ENCODE measurements at regions not wholly inside any gene's neighbourhood (a gene's known extent, or its start where the extent isn't known, plus 50 kb on each side); places are given as distances from the start of the nearest gene placed in this dataset.

DNA sequence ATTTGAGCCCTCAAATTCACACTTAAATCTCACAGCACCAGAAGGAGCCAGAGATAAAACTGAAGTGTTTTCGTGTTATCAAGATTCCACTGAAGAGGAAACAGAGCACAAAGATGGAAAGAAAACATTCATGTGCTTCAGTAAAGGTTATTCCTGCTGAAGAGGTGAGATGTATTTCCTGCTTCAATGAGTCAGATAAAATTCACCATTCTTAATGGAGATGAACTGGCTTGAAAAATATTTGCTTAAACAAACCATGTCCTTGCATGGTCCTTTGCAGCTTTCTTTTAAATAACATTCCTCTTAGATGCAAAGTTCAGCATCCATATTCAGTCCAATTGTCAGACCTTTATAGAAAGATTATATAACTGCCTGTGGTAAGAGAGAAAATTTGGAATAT is 294.2 kb downstream of the IPMK start:
- TF ChIP-seq, protein P1, sequence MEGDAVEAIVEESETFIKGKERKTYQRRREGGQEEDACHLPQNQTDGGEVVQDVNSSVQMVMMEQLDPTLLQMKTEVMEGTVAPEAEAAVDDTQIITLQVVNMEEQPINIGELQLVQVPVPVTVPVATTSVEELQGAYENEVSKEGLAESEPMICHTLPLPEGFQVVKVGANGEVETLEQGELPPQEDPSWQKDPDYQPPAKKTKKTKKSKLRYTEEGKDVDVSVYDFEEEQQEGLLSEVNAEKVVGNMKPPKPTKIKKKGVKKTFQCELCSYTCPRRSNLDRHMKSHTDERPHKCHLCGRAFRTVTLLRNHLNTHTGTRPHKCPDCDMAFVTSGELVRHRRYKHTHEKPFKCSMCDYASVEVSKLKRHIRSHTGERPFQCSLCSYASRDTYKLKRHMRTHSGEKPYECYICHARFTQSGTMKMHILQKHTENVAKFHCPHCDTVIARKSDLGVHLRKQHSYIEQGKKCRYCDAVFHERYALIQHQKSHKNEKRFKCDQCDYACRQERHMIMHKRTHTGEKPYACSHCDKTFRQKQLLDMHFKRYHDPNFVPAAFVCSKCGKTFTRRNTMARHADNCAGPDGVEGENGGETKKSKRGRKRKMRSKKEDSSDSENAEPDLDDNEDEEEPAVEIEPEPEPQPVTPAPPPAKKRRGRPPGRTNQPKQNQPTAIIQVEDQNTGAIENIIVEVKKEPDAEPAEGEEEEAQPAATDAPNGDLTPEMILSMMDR (IDR thresholded peaks at IDR 0.05): no peak
- no peak for TF ChIP-seq EZH2 (IDR thresholded peaks at IDR 0.05; ENCODE audit: borderline replicate concordance, insufficient read depth, low read depth, low read length, poor library complexity, severe bottlenecking)
